ENCODE measurements at regions not wholly inside any gene's neighbourhood (a gene's known extent, or its start where the extent isn't known, plus 50 kb on each side); places are given as distances from the start of the nearest gene placed in this dataset.

DNA sequence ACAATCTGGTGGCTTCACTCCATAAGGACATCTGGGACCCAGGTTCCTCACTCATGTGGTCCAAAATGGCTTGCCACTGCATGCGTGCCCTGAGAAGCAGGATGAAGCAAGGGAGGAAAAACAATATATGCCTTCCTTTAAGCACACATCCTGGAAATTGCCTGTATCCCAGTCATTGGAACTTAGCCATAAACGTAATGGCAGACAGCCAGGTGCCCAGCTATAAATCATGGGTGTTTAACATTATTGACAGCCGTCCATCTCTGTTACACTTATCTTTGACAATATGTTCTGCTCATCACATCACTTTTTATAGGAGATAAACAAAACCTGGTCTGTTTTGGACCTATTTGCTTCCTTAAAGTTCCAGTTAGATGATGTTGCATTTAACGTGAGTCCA, 181.0 kb downstream of the AASDH start:
- no peak for TF ChIP-seq GABPA (IDR thresholded peaks at IDR 0.05; ENCODE audit: low read depth)
- TF ChIP-seq, protein P1, sequence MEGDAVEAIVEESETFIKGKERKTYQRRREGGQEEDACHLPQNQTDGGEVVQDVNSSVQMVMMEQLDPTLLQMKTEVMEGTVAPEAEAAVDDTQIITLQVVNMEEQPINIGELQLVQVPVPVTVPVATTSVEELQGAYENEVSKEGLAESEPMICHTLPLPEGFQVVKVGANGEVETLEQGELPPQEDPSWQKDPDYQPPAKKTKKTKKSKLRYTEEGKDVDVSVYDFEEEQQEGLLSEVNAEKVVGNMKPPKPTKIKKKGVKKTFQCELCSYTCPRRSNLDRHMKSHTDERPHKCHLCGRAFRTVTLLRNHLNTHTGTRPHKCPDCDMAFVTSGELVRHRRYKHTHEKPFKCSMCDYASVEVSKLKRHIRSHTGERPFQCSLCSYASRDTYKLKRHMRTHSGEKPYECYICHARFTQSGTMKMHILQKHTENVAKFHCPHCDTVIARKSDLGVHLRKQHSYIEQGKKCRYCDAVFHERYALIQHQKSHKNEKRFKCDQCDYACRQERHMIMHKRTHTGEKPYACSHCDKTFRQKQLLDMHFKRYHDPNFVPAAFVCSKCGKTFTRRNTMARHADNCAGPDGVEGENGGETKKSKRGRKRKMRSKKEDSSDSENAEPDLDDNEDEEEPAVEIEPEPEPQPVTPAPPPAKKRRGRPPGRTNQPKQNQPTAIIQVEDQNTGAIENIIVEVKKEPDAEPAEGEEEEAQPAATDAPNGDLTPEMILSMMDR (IDR thresholded peaks at IDR 0.05; ENCODE audit: insufficient read depth, low read length), result no peak
- TF ChIP-seq POLR2AphosphoS5 (IDR thresholded peaks at IDR 0.05; ENCODE audit: low read depth), result no peak
- TF ChIP-seq, protein P2, sequence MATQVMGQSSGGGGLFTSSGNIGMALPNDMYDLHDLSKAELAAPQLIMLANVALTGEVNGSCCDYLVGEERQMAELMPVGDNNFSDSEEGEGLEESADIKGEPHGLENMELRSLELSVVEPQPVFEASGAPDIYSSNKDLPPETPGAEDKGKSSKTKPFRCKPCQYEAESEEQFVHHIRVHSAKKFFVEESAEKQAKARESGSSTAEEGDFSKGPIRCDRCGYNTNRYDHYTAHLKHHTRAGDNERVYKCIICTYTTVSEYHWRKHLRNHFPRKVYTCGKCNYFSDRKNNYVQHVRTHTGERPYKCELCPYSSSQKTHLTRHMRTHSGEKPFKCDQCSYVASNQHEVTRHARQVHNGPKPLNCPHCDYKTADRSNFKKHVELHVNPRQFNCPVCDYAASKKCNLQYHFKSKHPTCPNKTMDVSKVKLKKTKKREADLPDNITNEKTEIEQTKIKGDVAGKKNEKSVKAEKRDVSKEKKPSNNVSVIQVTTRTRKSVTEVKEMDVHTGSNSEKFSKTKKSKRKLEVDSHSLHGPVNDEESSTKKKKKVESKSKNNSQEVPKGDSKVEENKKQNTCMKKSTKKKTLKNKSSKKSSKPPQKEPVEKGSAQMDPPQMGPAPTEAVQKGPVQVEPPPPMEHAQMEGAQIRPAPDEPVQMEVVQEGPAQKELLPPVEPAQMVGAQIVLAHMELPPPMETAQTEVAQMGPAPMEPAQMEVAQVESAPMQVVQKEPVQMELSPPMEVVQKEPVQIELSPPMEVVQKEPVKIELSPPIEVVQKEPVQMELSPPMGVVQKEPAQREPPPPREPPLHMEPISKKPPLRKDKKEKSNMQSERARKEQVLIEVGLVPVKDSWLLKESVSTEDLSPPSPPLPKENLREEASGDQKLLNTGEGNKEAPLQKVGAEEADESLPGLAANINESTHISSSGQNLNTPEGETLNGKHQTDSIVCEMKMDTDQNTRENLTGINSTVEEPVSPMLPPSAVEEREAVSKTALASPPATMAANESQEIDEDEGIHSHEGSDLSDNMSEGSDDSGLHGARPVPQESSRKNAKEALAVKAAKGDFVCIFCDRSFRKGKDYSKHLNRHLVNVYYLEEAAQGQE (IDR thresholded peaks at IDR 0.05; ENCODE audit: insufficient replicate concordance, low read depth), result no peak
- TF ChIP-seq SPI1 (IDR thresholded peaks at IDR 0.05; ENCODE audit: borderline replicate concordance, low read depth), result no peak
